ENCODE measurements at regions not wholly inside any gene's neighbourhood (a gene's known extent, or its start where the extent isn't known, plus 50 kb on each side); places are given as distances from the start of the nearest gene placed in this dataset.
A peak's percentile ranks its signal among the peaks of the same experiment; 100 is the strongest.

DNA sequence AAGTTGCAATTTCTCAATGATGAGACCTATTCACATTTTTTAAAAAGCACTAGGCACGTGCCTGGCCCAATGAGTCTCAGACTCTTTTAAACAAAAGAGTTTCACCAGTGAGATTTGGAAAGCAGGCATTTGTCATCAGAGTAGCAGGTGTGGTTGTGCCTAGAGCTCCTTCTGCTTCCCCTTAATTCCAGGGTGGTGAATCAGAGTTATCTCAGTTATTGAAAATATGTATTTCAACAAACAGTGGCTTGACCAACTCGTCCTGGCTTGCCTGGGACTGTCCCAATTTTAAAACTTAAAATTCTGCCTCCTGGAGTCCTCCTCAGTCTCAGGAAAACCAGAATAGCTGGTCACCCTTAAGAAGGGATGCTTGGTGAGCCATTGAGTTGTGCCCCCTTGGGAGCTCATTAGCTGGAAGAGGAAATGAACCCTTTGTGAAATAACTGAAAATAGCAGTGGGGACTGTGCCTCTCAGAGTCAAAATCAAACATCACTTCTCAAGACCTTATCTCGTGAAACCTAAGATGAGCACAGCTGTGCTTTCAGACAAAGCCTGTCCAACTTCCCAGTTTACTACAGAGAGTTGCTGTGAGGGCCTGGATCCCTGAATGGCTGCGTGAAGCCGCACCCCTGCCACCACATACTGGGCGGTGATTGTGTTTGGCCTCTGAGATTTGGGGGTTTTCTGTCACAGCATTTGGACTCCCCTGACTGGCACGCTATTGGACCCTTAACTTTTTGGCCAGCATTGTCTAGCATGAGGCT, 116.3 kb downstream of the ANKRD60 start:
- TF ChIP-seq REST (IDR thresholded peaks at IDR 0.05) (no peak), E2F6 (IDR thresholded peaks at IDR 0.05; ENCODE audit: borderline replicate concordance, low read depth) (peak; percentile 40; the same call in 1 of the 2 replicates), ESRRA (IDR thresholded peaks at IDR 0.05; ENCODE audit: borderline replicate concordance, low read length) (no peak), FOSL2 (IDR thresholded peaks at IDR 0.05) (0 out of 2 replicates have a peak, but pooled peaks have one; percentile 30), FOSL2 (CRISPR knock-in tag; IDR thresholded peaks at IDR 0.05) (0 out of 2 replicates have a peak, but pooled peaks have one; percentile 27), HDAC2 (IDR thresholded peaks at IDR 0.05) (no peak), CEBPB (IDR thresholded peaks at IDR 0.05) (peak in 1 of 2 experiments; percentile 25; a peak in 1 of 4 replicates), USF2 (IDR thresholded peaks at IDR 0.05) (no peak), CHD2 (IDR thresholded peaks at IDR 0.05; ENCODE audit: low read length, partially characterized antibody) (no peak), EHMT2 (IDR thresholded peaks at IDR 0.05; ENCODE audit: low read depth) (no peak)
- TF ChIP-seq, protein P1, sequence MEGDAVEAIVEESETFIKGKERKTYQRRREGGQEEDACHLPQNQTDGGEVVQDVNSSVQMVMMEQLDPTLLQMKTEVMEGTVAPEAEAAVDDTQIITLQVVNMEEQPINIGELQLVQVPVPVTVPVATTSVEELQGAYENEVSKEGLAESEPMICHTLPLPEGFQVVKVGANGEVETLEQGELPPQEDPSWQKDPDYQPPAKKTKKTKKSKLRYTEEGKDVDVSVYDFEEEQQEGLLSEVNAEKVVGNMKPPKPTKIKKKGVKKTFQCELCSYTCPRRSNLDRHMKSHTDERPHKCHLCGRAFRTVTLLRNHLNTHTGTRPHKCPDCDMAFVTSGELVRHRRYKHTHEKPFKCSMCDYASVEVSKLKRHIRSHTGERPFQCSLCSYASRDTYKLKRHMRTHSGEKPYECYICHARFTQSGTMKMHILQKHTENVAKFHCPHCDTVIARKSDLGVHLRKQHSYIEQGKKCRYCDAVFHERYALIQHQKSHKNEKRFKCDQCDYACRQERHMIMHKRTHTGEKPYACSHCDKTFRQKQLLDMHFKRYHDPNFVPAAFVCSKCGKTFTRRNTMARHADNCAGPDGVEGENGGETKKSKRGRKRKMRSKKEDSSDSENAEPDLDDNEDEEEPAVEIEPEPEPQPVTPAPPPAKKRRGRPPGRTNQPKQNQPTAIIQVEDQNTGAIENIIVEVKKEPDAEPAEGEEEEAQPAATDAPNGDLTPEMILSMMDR (IDR thresholded peaks at IDR 0.05), result no peak

Data from A549 (cell line).